HepG2 (cell line): ENCODE measurements at regions not wholly inside any gene's neighbourhood (a gene's known extent, or its start where the extent isn't known, plus 50 kb on each side); places are given as distances from the start of the nearest gene placed in this dataset.

ENCODE experiments used
- ATAC-seq: fragments of 200-7000 bp; cut with Tn5 transposase; 3 replicates; pipeline ENCODE4 v1.9.1; 2020; ENCODE audit warnings: mild to moderate bottlenecking, moderate library complexity
- BruUV-seq: library from RNA; stranded (reverse); fragments of 400-500 nt; replicated peaks from 2 replicates; lab custom pipeline; 2021; lab: Mats Ljungman, UMichigan
- CTCF ChIA-PET: fragments of 300-600 bp; formaldehyde crosslinking; extraction: SDS; loops from one replicate; lab custom pipeline; 2021; ENCODE audit warnings: low total read pairs, inconsistent platforms, low intra/inter-chr PET ratio; lab: Yijun Ruan, JAX
- POLR2A ChIA-PET: fragments of 350-600 bp; sonication (Branson Sonifier 250); formaldehyde crosslinking; loops from one replicate; lab custom pipeline; 2020; ENCODE audit warnings: antibody characterized with exemption, inconsistent platforms; lab: Yijun Ruan, JAX
- DNase-seq: peaks from one replicate; pipeline ENCODE4 v3.0.0-alpha.2; 2015; ENCODE audit warnings: low spot score
- FAIRE-seq: peaks from 3 replicates; lab custom pipeline; 2011; peaks lifted over from hg19 to GRCh38; lab: Jason Lieb, UNC
- H2AFZ ChIP-seq: one replicate; pipeline ENCODE4 v1.6.1; 2011; ENCODE audit warnings: low read length, inconsistent platforms
- H3K27ac ChIP-seq: fragments of 300-600 bp; 3 replicates; pipeline ENCODE4 v1.8.0; 2011; ENCODE audit warnings: mixed run types, mild to moderate bottlenecking, mixed read lengths, low read length, inconsistent platforms; ENCODE audit not compliant: insufficient read depth; ENCODE audit errors: extremely low read length
- H3K27me3 ChIP-seq, 2 experiments: fragments of 200-600 bp in 1 of 2; 2 replicates in 1 of 2; 3 replicates in 1 of 2; pipeline versions ENCODE4 v1.6.0 to v1.8.0; 2011; ENCODE audit warnings: low read length in 2 of 2, mild to moderate bottlenecking in 2 of 2, moderate library complexity in 2 of 2, inconsistent platforms in 1 of 2; ENCODE audit not compliant: insufficient read depth in 2 of 2, control insufficient read depth in 1 of 2
- H3K36me3 ChIP-seq, 2 experiments: fragments of 200-600 bp in 1 of 2; replicated peaks in 1 of 2; 2 replicates in 1 of 2; 3 replicates in 1 of 2; pipeline versions ENCODE4 v1.5.1 to v1.8.0; 2011; ENCODE audit warnings: low read length in 2 of 2, inconsistent platforms in 1 of 2; ENCODE audit not compliant: insufficient read depth in 2 of 2, control insufficient read depth in 1 of 2
- H3K4me1 ChIP-seq: 2 replicates; pipeline ENCODE4 v1.5.1; 2012; ENCODE audit warnings: low read length, inconsistent platforms; ENCODE audit not compliant: insufficient read depth
- H3K4me2 ChIP-seq: 2 replicates; pipeline ENCODE4 v1.6.0; 2011; ENCODE audit warnings: low read depth, low read length, inconsistent platforms
- H3K4me3 ChIP-seq, 3 experiments: fragments of 200-600 bp in 1 of 3; sonication (generic), shearing (Covaris generic) in 1 of 3; replicated peaks in 1 of 3; 2 replicates each; pipeline ENCODE4 v1.5.1; 2011 to 2016; ENCODE audit warnings: low read length in 3 of 3, inconsistent platforms in 2 of 3, low read depth in 2 of 3, mild to moderate bottlenecking in 2 of 3, control low read depth in 1 of 3, mixed read lengths in 1 of 3; ENCODE audit not compliant: insufficient read depth in 1 of 3
- H3K79me2 ChIP-seq: one replicate; pipeline ENCODE4 v1.6.1; 2011; ENCODE audit warnings: low read length, inconsistent platforms; ENCODE audit not compliant: insufficient read depth
- H3K9ac ChIP-seq: 2 replicates; pipeline ENCODE4 v1.6.0; 2011; ENCODE audit warnings: mild to moderate bottlenecking, low read depth, low read length, inconsistent platforms; ENCODE audit not compliant: insufficient read depth
- H3K9me3 ChIP-seq: 2 replicates; pipeline ENCODE4 v1.5.1; 2012; ENCODE audit warnings: mild to moderate bottlenecking, low read length
- H4K20me1 ChIP-seq: 2 replicates; pipeline ENCODE4 v1.6.0; 2011; ENCODE audit warnings: inconsistent platforms, mild to moderate bottlenecking, low read length, moderate library complexity; ENCODE audit not compliant: insufficient read depth
- ARNTL ChIP-seq: sonication (generic); formaldehyde crosslinking; IDR thresholded peaks from 2 replicates; pipeline ENCODE4 v1.4.0; 2020; ENCODE audit warnings: mild to moderate bottlenecking, missing genetic modification reagents
- ATRX ChIP-seq: sonication (generic); formaldehyde crosslinking; IDR thresholded peaks from 2 replicates; pipeline ENCODE4 v1.4.0; 2020; ENCODE audit warnings: missing genetic modification reagents, borderline replicate concordance
- BRD4 ChIP-seq: sonication (generic); formaldehyde crosslinking; IDR thresholded peaks from 2 replicates; pipeline ENCODE4 v1.4.0; 2020; ENCODE audit warnings: missing genetic modification reagents
- IRF9 ChIP-seq: sonication (generic); formaldehyde crosslinking; IDR thresholded peaks from 2 replicates; pipeline ENCODE4 v1.8.0; 2022; ENCODE audit warnings: missing genetic modification reagents, mild to moderate bottlenecking, borderline replicate concordance
- JDP2 ChIP-seq: sonication (generic); formaldehyde crosslinking; IDR thresholded peaks from 2 replicates; pipeline ENCODE4 v1.8.1; 2022; ENCODE audit warnings: missing genetic modification reagents, borderline replicate concordance
- PHF20 ChIP-seq: sonication (generic); formaldehyde crosslinking; IDR thresholded peaks from 2 replicates; pipeline ENCODE4 v1.5.0; 2020; ENCODE audit warnings: mild to moderate bottlenecking, missing genetic modification reagents
- RBM22 ChIP-seq: fragments of 200-400 bp; formaldehyde crosslinking; optimal IDR thresholded peaks from 2 replicates; pipeline ENCODE3; 2017; ENCODE audit warnings: mild to moderate bottlenecking, low read length, moderate library complexity
- SMAD1 ChIP-seq: sonication (generic); formaldehyde crosslinking; IDR thresholded peaks from 2 replicates; pipeline ENCODE4 v1.4.0; 2020; ENCODE audit warnings: missing genetic modification reagents, low read depth, mild to moderate bottlenecking, borderline replicate concordance
- ZFP37 ChIP-seq: sonication (generic); formaldehyde crosslinking; IDR thresholded peaks from 2 replicates; pipeline ENCODE4 v1.4.0; 2020; ENCODE audit warnings: missing genetic modification reagents, borderline replicate concordance
- ZNF281 ChIP-seq: sonication (generic); formaldehyde crosslinking; IDR thresholded peaks from 2 replicates; pipeline ENCODE4 v1.4.0; 2020; ENCODE audit warnings: missing genetic modification reagents, borderline replicate concordance
- ZNF337 ChIP-seq: sonication (generic); formaldehyde crosslinking; IDR thresholded peaks from 2 replicates; pipeline ENCODE4 v1.5.1; 2020; ENCODE audit warnings: missing genetic modification reagents, low read depth, mild to moderate bottlenecking, borderline replicate concordance
- ZNF501 ChIP-seq: sonication (generic); formaldehyde crosslinking; IDR thresholded peaks from 2 replicates; pipeline ENCODE4 v1.5.1; 2020; ENCODE audit warnings: mild to moderate bottlenecking, moderate library complexity, missing genetic modification reagents
- ZNF547 ChIP-seq: sonication (generic); formaldehyde crosslinking; IDR thresholded peaks from 2 replicates; pipeline ENCODE4 v1.5.1; 2020; ENCODE audit warnings: mild to moderate bottlenecking, missing genetic modification reagents
- ZNF564 ChIP-seq: sonication (generic); formaldehyde crosslinking; IDR thresholded peaks from 2 replicates; pipeline ENCODE4 v1.8.1; 2023; ENCODE audit warnings: mild to moderate bottlenecking, missing genetic modification reagents
- in situ Hi-C: cut with HindIII; loops from 2 replicates; pipeline ENCODE4 v1.10.0; 2017; ENCODE audit warnings: low pct_unique_long_range_greater_than_20kb; ENCODE audit not compliant: extremely low pct_ligation_motif_present
- intact Hi-C: fragments of 100-400 bp; cut with micrococcal nuclease; formaldehyde crosslinking; loops from one replicate; pipeline ENCODE4 v1.10.0; 2022; ENCODE audit not compliant: unreplicated experiment
- TF ChIP-seq, protein P1 (sequence below): sonication (generic); formaldehyde crosslinking; IDR thresholded peaks from 2 replicates; pipeline ENCODE4 v1.5.1; 2020; ENCODE audit warnings: mild to moderate bottlenecking, missing genetic modification reagents
- TF ChIP-seq, protein P2 (sequence below): IDR thresholded peaks from 2 replicates; pipeline ENCODE4 v1.6.1; 2016; ENCODE audit warnings: missing genetic modification reagents, missing compliant biosample characterization

GRCh38 chr4:174183259-174183658 lies 100.2 kb downstream of the FBXO8 start:
- no peak for DNase-seq
- TF ChIP-seq JDP2 (CRISPR knock-in tag) (no peak), IRF9 (CRISPR knock-in tag) (no peak), ZFP37 (no peak), ZNF337 (no peak), BRD4 (CRISPR knock-in tag) (no peak), ZNF547 (CRISPR knock-in tag) (no peak), PHF20 (CRISPR knock-in tag) (no peak), ZNF564 (CRISPR knock-in tag) (no peak), SMAD1 (CRISPR knock-in tag) (no peak), ATRX (CRISPR knock-in tag) (no peak), RBM22 (no peak), ZNF281 (CRISPR knock-in tag) (no peak), ZNF501 (CRISPR knock-in tag) (no peak), ARNTL (CRISPR knock-in tag) (no peak)
- TF ChIP-seq, protein P1, sequence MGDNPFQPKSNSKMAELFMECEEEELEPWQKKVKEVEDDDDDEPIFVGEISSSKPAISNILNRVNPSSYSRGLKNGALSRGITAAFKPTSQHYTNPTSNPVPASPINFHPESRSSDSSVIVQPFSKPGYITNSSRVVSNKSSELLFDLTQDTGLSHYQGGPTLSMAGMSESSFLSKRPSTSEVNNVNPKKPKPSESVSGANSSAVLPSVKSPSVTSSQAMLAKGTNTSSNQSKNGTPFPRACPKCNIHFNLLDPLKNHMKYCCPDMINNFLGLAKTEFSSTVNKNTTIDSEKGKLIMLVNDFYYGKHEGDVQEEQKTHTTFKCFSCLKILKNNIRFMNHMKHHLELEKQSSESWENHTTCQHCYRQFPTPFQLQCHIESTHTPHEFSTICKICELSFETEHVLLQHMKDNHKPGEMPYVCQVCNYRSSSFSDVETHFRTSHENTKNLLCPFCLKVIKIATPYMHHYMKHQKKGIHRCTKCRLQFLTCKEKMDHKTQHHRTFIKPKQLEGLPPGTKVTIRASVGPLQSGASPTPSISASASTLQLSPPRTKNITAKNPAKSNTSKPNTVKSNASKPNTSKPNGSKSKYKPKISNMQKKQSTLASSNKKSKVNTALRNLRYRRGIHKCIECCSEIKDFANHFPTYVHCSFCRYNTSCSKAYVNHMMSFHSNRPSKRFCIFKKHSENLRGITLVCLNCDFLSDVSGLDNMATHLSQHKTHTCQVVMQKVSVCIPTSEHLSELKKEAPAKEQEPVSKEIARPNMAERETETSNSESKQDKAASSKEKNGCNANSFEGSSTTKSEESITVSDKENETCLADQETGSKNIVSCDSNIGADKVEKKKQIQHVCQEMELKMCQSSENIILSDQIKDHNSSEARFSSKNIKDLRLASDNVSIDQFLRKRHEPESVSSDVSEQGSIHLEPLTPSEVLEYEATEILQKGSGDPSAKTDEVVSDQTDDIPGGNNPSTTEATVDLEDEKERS (CRISPR knock-in tag): no peak
- TF ChIP-seq, protein P2, sequence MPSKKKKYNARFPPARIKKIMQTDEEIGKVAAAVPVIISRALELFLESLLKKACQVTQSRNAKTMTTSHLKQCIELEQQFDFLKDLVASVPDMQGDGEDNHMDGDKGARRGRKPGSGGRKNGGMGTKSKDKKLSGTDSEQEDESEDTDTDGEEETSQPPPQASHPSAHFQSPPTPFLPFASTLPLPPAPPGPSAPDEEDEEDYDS (CRISPR knock-in tag): no peak
- POLR2A ChIA-PET: no interaction called here
- H3K4me2 ChIP-seq: no peak overlapping the region
- FAIRE-seq: no peak
- no peaks in the 10 kb centered on the region for H4K20me1 ChIP-seq
- no peak overlapping the region for H2AFZ ChIP-seq
- BruUV-seq: no TSS peak
- H3K79me2 ChIP-seq: no peaks in the 10 kb centered on the region
- CTCF ChIA-PET: no interaction called here
- in situ Hi-C loops (no loop called here), intact Hi-C loops (no loop called here)
- no peaks in the 10 kb centered on the region for H3K27me3 ChIP-seq
- no peaks in the 10 kb centered on the region for H3K4me1 ChIP-seq
- H3K9ac ChIP-seq: no peak overlapping the region
- H3K9me3 ChIP-seq: no peaks in the 10 kb centered on the region
- no peak for ATAC-seq
- H3K27ac ChIP-seq: no peak overlapping the region
- no peaks in the 10 kb centered on the region for H3K36me3 ChIP-seq
- no peak overlapping the region for H3K4me3 ChIP-seq
